ENCODE measurements at regions not wholly inside any gene's neighbourhood (a gene's known extent, or its start where the extent isn't known, plus 50 kb on each side); places are given as distances from the start of the nearest gene placed in this dataset.

DNA sequence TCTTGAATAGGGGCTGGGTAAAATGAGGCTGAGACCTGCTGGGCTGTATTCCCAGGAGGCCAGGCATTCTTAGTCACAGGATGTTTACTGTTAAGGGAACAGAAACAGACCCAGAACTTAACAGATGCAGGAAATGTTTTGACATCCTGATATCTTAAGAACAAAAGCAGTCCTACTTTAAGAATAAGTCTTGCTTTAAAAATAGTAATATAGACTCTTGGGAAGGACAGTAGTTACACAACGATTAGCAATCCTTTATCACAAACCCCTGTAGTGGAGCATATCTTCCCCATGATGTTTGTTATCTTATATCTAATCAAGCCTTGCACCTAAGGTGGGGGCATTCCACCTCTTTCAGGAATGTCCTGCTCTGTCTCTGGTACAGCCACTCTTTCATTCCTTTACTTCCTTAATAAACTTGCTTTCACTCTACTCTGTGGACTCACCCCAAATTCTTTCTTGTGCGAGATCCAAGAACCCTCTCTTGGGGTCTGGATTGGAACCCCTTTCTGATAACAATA is 493.7 kb upstream of the SULF2 start:
- no peak for FAIRE-seq
- H3K4me3 ChIP-seq: no peak overlapping the region
- no peak for ATAC-seq
- no peak overlapping the region for H3K27ac ChIP-seq (ENCODE audit: control insufficient read depth, insufficient read depth)
- H3K9me3 ChIP-seq (replicated peaks; ENCODE audit: control insufficient read depth, insufficient read depth, low read length): no peaks in the 10 kb centered on the region; the same call in 2 of the 3 replicates
- H3K79me2 ChIP-seq (ENCODE audit: control insufficient read depth, insufficient read depth, low read length): no peaks in the 10 kb centered on the region
- no peak overlapping the region for H3K4me2 ChIP-seq (ENCODE audit: control insufficient read depth, insufficient read depth)
- ChIA-PET CTCF (no interaction called here), SMC1A (ENCODE audit: uncharacterized antibody, unreplicated experiment) (interaction anchor here (0.6 to 1.6 kb wide), 2 partner anchors 15 to 25 kb away, joined by 3 to 4 read pairs; no protein-coding TSS in a partner anchor), POLR2A (no interaction called here), RAD21 (ENCODE audit: unreplicated experiment) (interaction anchor here (1.0 kb wide), 1 partner anchor 58 kb away, joined by 3 read pairs; no protein-coding TSS in a partner anchor)
- intact Hi-C loops (cut with micrococcal nuclease; ENCODE audit: unreplicated experiment) (no loop called here), in situ Hi-C loops (cut with MboI) (no loop called here)
- no peak overlapping the region for H2AFZ ChIP-seq (ENCODE audit: control insufficient read depth, low read depth, low read length)
- no peaks in the 10 kb centered on the region for H3K36me3 ChIP-seq (ENCODE audit: control insufficient read depth in 2 of 2, insufficient read depth in 2 of 2, low read length in 1 of 2)
- no peaks in the 10 kb centered on the region; a peak in 1 of 4 replicates for H3K27me3 ChIP-seq (replicated peaks in 1 of 2; ENCODE audit: control insufficient read depth in 2 of 2, insufficient read depth in 2 of 2, low read length in 1 of 2)
- no peaks in the 10 kb centered on the region for H4K20me1 ChIP-seq (ENCODE audit: control insufficient read depth, insufficient read depth)
- WGBS (ENCODE audit: insufficient coverage, insufficient replicate concordance, low lambda C conversion rate, missing lambda C conversion rate): 0% methylated on average over 2 of the region's 2 CpGs
- H3K9ac ChIP-seq (ENCODE audit: control insufficient read depth, insufficient read depth, low read length): no peak overlapping the region
- no peaks in the 10 kb centered on the region for H3K4me1 ChIP-seq (ENCODE audit: control insufficient read depth, insufficient read depth, low read length)
- TF ChIP-seq PML (IDR thresholded peaks at IDR 0.05; ENCODE audit: low read length) (no peak), HDAC6 (IDR thresholded peaks at IDR 0.05; ENCODE audit: unreplicated experiment) (no peak), ZNF207 (IDR thresholded peaks at IDR 0.05; ENCODE audit: borderline replicate concordance) (no peak), CREM (IDR thresholded peaks at IDR 0.05; ENCODE audit: low read depth) (no peak), NR2C1 (IDR thresholded peaks at IDR 0.05) (no peak), MYC (IDR thresholded peaks at IDR 0.05; ENCODE audit: insufficient read depth, insufficient read length, insufficient replicate concordance, low read length, severe bottlenecking) (no peak), CBX3 (IDR thresholded peaks at IDR 0.05; ENCODE audit: borderline replicate concordance, low read depth) (no peak), KAT2A (conservative IDR thresholded peaks at IDR 0.05; ENCODE audit: control insufficient read depth, low read depth, low read length) (no peak), JUNB (IDR thresholded peaks at IDR 0.05) (no peak), TARDBP (IDR thresholded peaks at IDR 0.05; ENCODE audit: borderline replicate concordance) (no peak), CBX5 (IDR thresholded peaks at IDR 0.05; ENCODE audit: low read depth) (no peak)
- TF ChIP-seq, protein P1, sequence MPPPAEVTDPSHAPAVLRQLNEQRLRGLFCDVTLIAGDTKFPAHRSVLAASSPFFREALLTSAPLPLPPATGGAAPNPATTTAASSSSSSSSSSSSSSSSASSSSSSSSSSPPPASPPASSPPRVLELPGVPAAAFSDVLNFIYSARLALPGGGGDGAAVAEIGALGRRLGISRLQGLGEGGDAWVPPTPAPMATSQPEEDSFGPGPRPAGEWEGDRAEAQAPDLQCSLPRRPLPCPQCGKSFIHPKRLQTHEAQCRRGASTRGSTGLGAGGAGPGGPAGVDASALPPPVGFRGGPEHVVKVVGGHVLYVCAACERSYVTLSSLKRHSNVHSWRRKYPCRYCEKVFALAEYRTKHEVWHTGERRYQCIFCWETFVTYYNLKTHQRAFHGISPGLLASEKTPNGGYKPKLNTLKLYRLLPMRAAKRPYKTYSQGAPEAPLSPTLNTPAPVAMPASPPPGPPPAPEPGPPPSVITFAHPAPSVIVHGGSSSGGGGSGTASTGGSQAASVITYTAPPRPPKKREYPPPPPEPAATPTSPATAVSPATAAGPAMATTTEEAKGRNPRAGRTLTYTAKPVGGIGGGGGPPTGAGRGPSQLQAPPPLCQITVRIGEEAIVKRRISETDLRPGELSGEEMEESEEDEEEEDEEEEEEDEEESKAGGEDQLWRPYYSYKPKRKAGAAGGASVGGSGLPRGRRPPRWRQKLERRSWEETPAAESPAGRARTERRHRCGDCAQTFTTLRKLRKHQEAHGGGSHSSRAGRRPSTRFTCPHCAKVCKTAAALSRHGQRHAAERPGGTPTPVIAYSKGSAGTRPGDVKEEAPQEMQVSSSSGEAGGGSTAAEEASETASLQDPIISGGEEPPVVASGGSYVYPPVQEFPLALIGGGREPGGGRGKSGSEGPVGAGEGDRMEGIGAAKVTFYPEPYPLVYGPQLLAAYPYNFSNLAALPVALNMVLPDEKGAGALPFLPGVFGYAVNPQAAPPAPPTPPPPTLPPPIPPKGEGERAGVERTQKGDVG (CRISPR knock-in tag; IDR thresholded peaks at IDR 0.05): no peak
- TF ChIP-seq, protein P2, sequence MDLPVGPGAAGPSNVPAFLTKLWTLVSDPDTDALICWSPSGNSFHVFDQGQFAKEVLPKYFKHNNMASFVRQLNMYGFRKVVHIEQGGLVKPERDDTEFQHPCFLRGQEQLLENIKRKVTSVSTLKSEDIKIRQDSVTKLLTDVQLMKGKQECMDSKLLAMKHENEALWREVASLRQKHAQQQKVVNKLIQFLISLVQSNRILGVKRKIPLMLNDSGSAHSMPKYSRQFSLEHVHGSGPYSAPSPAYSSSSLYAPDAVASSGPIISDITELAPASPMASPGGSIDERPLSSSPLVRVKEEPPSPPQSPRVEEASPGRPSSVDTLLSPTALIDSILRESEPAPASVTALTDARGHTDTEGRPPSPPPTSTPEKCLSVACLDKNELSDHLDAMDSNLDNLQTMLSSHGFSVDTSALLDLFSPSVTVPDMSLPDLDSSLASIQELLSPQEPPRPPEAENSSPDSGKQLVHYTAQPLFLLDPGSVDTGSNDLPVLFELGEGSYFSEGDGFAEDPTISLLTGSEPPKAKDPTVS (IDR thresholded peaks at IDR 0.05; ENCODE audit: low read depth, low read length): no peak
- TF ChIP-seq, protein P3, sequence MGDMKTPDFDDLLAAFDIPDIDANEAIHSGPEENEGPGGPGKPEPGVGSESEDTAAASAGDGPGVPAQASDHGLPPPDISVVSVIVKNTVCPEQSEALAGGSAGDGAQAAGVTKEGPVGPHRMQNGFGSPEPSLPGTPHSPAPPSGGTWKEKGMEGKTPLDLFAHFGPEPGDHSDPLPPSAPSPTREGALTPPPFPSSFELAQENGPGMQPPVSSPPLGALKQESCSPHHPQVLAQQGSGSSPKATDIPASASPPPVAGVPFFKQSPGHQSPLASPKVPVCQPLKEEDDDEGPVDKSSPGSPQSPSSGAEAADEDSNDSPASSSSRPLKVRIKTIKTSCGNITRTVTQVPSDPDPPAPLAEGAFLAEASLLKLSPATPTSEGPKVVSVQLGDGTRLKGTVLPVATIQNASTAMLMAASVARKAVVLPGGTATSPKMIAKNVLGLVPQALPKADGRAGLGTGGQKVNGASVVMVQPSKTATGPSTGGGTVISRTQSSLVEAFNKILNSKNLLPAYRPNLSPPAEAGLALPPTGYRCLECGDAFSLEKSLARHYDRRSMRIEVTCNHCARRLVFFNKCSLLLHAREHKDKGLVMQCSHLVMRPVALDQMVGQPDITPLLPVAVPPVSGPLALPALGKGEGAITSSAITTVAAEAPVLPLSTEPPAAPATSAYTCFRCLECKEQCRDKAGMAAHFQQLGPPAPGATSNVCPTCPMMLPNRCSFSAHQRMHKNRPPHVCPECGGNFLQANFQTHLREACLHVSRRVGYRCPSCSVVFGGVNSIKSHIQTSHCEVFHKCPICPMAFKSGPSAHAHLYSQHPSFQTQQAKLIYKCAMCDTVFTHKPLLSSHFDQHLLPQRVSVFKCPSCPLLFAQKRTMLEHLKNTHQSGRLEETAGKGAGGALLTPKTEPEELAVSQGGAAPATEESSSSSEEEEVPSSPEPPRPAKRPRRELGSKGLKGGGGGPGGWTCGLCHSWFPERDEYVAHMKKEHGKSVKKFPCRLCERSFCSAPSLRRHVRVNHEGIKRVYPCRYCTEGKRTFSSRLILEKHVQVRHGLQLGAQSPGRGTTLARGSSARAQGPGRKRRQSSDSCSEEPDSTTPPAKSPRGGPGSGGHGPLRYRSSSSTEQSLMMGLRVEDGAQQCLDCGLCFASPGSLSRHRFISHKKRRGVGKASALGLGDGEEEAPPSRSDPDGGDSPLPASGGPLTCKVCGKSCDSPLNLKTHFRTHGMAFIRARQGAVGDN (IDR thresholded peaks at IDR 0.05): no peak
- no TSS peak for BruUV-seq (replicated peaks)
- DNase-seq (ENCODE audit: low read depth, low spot score): no peak
